GM12872 (cell line): ENCODE measurements at regions not wholly inside any gene's neighbourhood (a gene's known extent, or its start where the extent isn't known, plus 50 kb on each side); places are given as distances from the start of the nearest gene placed in this dataset.

Experiments
- TF ChIP-seq, protein P1 (sequence below): IDR thresholded peaks from 3 replicates; pipeline ENCODE4 v1.5.1; 2011; ENCODE audit warnings: low read depth, mild to moderate bottlenecking, low read length, moderate library complexity; ENCODE audit not compliant: insufficient read depth

DNA sequence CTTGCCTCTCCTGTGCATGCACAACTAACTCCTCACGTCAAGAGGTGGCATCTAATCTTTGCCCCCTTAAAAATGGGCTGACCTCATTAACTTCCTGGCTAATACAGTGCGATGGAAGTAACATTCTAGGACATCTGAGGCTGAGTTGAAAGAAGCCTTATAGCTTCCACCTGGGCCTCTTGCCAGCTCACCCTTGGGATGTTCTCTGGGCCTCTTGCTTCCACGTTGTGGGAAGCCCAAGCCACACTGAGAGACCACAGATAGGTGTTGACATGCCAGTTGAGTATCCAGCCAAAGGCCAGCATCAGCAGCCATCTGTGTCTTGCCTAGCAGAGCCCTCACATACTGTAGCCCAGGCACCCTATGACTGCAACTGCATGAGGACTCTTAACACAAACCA, 60.8 kb upstream of the GDF10 start:
- TF ChIP-seq, protein P1, sequence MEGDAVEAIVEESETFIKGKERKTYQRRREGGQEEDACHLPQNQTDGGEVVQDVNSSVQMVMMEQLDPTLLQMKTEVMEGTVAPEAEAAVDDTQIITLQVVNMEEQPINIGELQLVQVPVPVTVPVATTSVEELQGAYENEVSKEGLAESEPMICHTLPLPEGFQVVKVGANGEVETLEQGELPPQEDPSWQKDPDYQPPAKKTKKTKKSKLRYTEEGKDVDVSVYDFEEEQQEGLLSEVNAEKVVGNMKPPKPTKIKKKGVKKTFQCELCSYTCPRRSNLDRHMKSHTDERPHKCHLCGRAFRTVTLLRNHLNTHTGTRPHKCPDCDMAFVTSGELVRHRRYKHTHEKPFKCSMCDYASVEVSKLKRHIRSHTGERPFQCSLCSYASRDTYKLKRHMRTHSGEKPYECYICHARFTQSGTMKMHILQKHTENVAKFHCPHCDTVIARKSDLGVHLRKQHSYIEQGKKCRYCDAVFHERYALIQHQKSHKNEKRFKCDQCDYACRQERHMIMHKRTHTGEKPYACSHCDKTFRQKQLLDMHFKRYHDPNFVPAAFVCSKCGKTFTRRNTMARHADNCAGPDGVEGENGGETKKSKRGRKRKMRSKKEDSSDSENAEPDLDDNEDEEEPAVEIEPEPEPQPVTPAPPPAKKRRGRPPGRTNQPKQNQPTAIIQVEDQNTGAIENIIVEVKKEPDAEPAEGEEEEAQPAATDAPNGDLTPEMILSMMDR = no peak

- TF ChIP-seq, protein P1 = no peak
Measured at GRCh38 chr10:47240173-47240572, 59.8 kb upstream of the GDF10 start.

- TF ChIP-seq, protein P1 = no peak
Measured at GRCh38 chr10:47241256-47241655, 58.7 kb upstream of the GDF10 start.

DNA sequence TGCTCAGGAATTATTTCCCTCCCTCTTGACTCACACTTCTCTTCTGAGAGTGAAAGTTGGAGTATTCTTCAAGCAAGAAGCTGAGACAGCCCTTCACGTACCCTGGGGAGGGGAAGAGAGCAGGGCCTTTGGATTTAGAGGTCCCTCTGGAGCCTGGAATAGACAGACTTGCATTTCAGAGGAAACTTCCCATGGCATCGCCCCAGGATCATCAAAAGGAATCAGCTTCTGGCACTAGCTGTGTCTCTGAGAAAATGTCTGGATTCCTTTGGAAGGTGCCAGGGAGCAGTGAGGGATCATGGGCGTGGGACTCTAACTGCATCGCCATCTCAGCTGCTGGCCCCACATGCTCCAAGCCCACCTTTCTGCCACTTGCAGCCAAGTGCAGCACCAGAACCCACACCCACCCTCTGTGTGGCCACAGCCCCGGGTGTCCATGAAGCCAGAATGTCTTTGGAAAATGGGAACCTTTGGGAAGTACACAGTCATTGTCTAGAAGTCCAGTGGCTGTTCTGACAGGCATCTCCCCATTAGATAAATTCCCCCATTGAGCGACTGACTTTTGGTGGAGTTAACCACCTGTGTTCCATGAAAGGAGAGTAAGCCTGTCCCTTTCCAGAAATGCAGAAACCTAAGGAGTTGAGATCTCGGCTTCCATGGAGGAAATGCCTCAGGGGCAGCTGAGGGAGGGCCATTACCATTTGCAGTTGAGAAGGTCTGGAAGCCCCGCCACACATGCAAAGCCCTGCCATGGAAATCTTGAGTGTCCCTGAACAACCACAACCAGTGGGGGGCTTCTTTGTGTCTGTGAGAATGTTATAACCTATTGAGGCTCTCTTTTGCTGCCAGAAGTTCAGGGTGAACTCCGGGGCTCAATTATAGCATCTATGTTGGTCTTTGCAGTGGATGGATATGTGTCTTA, 57.8 kb upstream of the GDF10 start:
- TF ChIP-seq, protein P1 = no peak

- TF ChIP-seq, protein P1 = no peak
Measured at GRCh38 chr10:47243356-47243755, 56.6 kb upstream of the GDF10 start.

GRCh38 chr10:47243791-47244190, 56.2 kb upstream of the GDF10 start:
- TF ChIP-seq, protein P1 = no peak

DNA sequence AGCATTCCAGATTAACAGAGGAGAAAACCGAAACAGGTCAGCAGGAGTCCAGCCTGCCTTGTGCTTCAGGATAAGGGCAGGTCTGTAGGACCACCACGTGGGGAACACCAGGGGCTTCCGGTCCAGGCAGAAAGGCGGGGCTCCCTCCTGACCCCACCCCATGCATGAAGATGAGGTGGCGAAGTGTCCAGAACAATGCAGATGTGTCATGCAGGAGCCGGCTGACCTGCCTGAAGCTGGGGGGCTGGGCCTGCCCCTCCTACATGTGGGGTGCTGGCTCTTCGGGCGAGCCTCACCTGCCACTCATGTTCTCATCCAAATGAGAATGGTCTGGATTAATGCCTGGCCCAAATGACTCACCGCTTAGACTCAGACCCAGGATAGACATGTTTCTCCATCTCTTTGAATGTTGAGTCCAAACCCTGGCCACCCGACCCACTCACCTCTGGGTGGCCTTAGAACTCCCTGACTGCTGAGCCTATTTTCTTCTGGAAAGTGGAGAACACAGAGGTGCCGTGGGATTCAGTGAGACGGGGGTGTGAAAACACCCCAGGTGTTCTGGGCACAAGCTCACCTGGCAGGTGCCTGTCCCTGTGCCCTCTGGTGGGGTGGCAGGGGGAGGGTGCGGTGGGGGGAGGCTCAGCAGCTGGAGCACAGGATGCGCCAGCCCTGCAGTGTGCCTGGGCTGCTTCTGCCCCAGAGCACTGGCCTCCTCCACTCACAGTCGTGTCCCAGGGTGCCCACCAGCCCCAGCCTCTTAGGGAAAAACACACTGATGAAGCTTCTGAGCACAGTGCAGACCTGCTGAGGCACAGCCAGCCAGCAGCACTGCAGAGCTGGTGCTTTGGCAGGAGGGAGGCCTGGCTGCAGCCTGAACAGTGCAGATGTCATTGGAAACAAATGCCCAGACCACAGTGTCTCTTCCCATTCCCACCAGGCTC, 55.2 kb upstream of the GDF10 start:
- TF ChIP-seq, protein P1 = no peak
